22Rv1 (cell line): ENCODE measurements at regions not wholly inside any gene's neighbourhood (a gene's known extent, or its start where the extent isn't known, plus 50 kb on each side); places are given as distances from the start of the nearest gene placed in this dataset.

Experiments used
- H3K27ac ChIP-seq: fragments of 450-650 bp; 2 replicates; pipeline ENCODE4 v1.5.1; 2017
- ZFX ChIP-seq: fragments of 450-650 bp; IDR thresholded peaks from 2 replicates; pipeline ENCODE4 v1.6.1; 2017; ENCODE audit warnings: antibody characterized with exemption, borderline replicate concordance
- TF ChIP-seq, protein P1 (sequence below): fragments of 450-650 bp; IDR thresholded peaks from 2 replicates; pipeline ENCODE4 v1.5.1; 2017; ENCODE audit warnings: mild to moderate bottlenecking

DNA sequence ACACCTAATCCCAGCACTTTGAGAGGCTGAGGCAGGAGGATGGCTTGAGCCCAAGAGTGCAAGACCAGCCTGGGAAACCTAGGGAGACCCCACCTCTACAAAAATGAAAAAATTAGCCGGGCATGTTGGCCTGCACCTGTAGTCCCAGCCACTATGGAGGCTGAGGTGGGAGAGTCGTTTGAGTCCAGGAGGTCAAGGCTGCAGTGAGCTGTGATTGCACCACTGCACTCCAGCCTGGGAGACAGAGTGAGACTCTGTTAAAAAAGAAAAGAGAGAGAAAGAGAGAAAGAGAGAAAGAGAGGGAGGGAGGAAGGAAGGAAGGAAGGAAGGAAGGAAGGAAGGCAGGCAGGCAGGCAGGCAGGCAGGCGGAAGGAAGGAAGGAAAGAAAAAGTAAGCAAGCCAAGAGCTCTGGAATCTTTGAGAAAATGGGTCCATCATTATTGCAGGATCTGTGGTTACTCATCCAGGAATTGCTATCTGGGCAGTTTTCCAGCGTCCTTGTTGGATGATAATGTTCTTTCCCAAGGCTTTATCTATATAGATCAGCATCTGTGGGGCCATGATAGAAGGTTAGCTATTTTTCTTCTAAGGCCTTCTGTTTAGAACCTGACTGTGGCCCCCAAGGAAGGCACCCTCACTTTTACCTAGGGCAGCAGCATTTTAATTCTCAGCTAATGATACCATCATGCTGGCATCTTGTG, 533.2 kb upstream of the CDH5 start:
- H3K27ac ChIP-seq = no peak overlapping the region
- TF ChIP-seq, protein P1, sequence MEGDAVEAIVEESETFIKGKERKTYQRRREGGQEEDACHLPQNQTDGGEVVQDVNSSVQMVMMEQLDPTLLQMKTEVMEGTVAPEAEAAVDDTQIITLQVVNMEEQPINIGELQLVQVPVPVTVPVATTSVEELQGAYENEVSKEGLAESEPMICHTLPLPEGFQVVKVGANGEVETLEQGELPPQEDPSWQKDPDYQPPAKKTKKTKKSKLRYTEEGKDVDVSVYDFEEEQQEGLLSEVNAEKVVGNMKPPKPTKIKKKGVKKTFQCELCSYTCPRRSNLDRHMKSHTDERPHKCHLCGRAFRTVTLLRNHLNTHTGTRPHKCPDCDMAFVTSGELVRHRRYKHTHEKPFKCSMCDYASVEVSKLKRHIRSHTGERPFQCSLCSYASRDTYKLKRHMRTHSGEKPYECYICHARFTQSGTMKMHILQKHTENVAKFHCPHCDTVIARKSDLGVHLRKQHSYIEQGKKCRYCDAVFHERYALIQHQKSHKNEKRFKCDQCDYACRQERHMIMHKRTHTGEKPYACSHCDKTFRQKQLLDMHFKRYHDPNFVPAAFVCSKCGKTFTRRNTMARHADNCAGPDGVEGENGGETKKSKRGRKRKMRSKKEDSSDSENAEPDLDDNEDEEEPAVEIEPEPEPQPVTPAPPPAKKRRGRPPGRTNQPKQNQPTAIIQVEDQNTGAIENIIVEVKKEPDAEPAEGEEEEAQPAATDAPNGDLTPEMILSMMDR = no peak
- TF ChIP-seq ZFX = no peak

DNA sequence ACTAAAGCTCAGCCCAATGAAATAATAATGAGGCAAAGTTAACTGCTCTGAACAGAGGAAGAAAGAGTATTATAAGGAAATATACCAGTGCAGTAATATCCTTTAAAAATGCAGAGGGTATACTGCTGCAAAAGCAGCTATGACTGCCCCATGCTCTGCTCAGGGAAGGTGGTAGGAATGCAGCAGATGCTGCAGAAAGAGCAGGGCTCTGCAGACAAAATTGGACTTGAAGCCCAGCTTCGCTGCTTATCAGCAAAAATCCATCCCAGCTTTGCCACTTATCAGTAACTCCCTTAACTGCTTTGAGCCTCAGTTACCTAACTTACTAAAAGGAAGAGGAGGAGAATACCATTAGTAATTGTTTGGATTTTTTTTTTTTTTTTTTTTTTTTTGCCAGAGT, 533.8 kb upstream of the CDH5 start:
- no peak overlapping the region for H3K27ac ChIP-seq
- TF ChIP-seq, protein P1 = no peak
- no peak for TF ChIP-seq ZFX

DNA sequence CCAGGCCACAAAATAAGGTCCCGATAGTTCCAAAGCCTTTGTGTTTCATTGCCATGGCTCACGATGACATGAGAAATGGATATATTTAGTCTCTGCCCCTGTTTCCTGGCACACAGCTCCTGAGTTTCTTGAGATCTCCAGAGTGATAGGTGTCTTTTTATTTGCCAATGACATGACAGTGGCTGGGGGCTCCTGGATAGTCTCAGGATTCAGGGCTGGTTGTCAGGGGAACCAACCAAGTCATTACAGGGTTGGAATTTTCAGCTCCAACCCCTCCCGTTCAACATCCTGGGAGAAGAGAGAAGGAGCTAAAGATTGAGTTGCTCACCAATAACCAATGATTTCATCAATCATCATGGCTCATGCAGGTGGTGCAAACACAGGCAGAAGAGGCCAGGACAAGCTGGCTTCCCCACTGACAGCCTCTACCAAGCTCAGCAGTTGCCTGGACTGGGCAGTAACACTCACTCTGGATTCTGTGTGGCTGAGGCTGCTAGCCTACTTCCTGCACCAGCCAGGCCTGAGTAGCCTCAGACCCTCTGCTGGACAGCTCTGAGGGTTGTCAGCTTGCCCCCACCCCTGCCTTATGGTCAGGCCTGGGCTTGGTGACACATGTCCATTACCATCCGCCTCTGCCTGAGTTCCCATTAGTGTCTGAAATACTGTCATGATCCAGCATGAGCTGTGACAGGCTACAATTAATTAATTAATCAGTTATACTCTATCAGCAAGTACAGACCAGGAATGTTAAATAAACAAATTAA, 534.4 kb upstream of the CDH5 start:
- TF ChIP-seq, protein P1 = no peak
- TF ChIP-seq ZFX = no peak
- H3K27ac ChIP-seq = no peak overlapping the region

DNA sequence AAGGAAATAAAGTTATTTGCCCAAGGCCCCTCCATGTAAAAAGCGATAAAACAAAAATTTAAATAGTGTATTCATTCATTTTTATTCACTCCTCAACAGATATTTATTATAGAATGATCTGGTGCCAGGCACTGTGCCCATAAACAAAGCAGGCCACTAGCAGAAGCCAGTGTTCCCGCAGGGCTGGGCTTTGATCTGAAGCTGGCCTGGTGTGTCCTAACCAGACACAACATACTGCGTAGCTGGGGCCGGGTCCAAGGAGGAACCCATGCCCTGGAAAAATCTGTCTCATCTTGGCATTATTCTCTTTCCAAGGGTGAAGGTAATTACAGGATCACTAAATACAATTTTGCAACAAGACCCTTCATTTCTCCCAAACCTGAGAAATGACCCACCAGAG, 537.4 kb upstream of the CDH5 start:
- no peak overlapping the region for H3K27ac ChIP-seq
- TF ChIP-seq, protein P1 = no peak
- no peak for TF ChIP-seq ZFX

DNA sequence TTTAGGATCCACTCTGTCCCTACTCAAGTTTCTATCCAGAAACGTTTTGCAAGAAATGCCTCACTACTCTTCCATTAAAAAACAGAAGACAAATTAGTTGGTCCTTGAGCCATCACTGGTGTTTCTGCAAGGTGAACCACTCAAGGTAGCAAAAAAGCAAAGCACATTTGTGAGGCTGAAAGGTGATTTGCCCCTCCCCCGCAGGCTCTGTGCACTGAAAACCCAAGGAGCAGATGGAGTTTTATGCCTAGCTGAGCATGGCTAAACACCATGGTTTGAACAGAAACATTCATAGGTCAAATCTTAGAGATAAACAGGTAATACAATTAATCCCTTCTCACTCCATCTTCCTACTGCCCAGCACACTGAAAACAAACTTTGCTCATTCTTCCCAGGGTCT, 538.2 kb upstream of the CDH5 start:
- no peak overlapping the region for H3K27ac ChIP-seq
- TF ChIP-seq ZFX = no peak
- TF ChIP-seq, protein P1 = no peak

DNA sequence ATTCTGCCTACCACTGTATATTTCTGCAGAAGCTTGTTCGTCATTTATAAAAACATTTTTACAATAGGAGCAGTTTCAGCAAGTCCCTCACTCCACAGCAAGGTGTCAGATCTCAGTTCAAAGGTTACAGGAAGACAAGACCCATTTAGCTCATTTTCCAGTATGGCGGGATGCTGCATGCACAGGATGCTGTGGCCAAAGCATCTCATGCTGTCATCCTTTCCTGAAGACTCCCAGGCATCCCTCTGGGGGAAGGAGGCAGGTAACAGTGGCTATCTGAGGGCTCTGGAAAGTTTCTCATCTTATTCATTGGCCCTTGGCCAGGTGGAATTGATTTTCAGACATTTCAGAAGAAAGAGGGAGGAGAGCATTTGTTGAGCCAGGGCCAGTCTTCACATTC, 539.3 kb upstream of the CDH5 start:
- TF ChIP-seq, protein P1 = no peak
- no peak for TF ChIP-seq ZFX
- H3K27ac ChIP-seq = no peak overlapping the region

DNA sequence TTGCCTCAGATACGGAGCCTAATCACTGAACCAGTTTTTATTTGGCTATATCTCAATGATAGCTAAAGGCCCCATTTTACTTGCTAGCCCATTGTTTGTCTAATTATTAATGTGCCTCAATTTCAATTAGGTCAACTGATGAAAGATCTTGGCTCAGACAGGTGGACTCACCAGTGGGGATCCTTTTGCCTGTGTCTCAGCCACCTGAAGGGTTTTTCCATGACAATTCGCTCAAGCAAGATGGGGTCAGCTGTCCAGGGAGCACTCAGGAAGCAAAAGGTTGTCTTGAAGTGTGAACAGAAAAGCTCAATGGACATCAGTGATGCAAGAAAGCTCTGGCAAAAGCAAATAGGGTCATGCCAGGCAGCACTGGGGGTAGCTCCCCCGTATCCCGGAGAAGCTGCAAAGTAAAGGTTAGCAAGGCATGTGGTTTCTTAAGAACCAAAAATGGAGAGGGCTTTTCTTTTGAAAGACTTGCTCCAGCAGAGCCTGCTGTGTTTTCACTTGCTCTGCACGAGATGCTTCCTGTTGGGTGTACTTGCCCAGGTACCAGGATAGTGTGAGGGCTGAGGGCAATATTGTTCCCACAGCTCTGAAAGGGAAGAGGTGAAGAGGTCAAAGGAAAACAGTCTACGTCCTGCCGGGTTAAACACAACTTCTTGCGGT, 541.2 kb upstream of the CDH5 start:
- H3K27ac ChIP-seq = no peak overlapping the region
- no peak for TF ChIP-seq ZFX
- TF ChIP-seq, protein P1 = no peak
